HEK293T (cell line): ENCODE measurements at regions not wholly inside any gene's neighbourhood (a gene's known extent, or its start where the extent isn't known, plus 50 kb on each side); places are given as distances from the start of the nearest gene placed in this dataset.

ENCODE experiments used
- ARNT ChIP-seq: fragments of 450-650 bp; IDR thresholded peaks from 2 replicates; pipeline ENCODE4 v1.6.1; 2017; ENCODE audit warnings: mild to moderate bottlenecking
- CTBP1 ChIP-seq: fragments of 450-650 bp; IDR thresholded peaks from 2 replicates; pipeline ENCODE4 v1.6.1; 2016; ENCODE audit warnings: borderline replicate concordance
- ELF4 ChIP-seq: fragments of 450-650 bp; IDR thresholded peaks from 2 replicates; pipeline ENCODE4 v1.6.1; 2017; ENCODE audit warnings: antibody characterized with exemption
- FOXA1 ChIP-seq: fragments of 450-650 bp; IDR thresholded peaks from 2 replicates; pipeline ENCODE4 v1.6.1; 2016; ENCODE audit warnings: mild to moderate bottlenecking
- FOXM1 ChIP-seq: fragments of 450-650 bp; IDR thresholded peaks from 2 replicates; pipeline ENCODE4 v1.6.1; 2017; ENCODE audit warnings: mild to moderate bottlenecking, borderline replicate concordance
- LEF1 ChIP-seq: fragments of 450-650 bp; IDR thresholded peaks from 2 replicates; pipeline ENCODE4 v1.6.1; 2017; ENCODE audit warnings: mild to moderate bottlenecking, borderline replicate concordance
- NFRKB ChIP-seq: fragments of 450-650 bp; IDR thresholded peaks from 2 replicates; pipeline ENCODE4 v1.6.1; 2016; ENCODE audit warnings: mild to moderate bottlenecking, moderate library complexity
- SP1 ChIP-seq: fragments of 450-650 bp; IDR thresholded peaks from 2 replicates; pipeline ENCODE4 v1.6.1; 2017
- ZNF384 ChIP-seq: fragments of 450-650 bp; IDR thresholded peaks from 2 replicates; pipeline ENCODE4 v1.6.1; 2016

GRCh38 chr5:124592891-124593290, 153.5 kb downstream of the ZNF608 start:
- no peak for TF ChIP-seq SP1
- TF ChIP-seq ELF4 = no peak
- no peak for TF ChIP-seq FOXM1
- no peak for TF ChIP-seq FOXA1
- TF ChIP-seq NFRKB = no peak
- no peak for TF ChIP-seq ZNF384
- TF ChIP-seq LEF1 = no peak
- TF ChIP-seq CTBP1 = no peak
- TF ChIP-seq ARNT = no peak
